ENCODE measurements at regions not wholly inside any gene's neighbourhood (a gene's known extent, or its start where the extent isn't known, plus 50 kb on each side); places are given as distances from the start of the nearest gene placed in this dataset.

- no peaks in the 10 kb centered on the region for H3K36me3 Mint-ChIP-seq (ENCODE audit: low read depth)
- intact Hi-C loops (cut with micrococcal nuclease), result no loop called here
- no peaks in the 10 kb centered on the region for H3K27me3 Mint-ChIP-seq (ENCODE audit: insufficient read depth)
- no peaks in the 10 kb centered on the region for H3K9me3 Mint-ChIP-seq
- no peak overlapping the region for H3K4me3 Mint-ChIP-seq
- peaks cover 18% of the 10 kb centered on the region for H3K4me1 Mint-ChIP-seq (ENCODE audit: low read depth)
- no peak for DNase-seq (ENCODE audit: low spot score)
- no peak overlapping the region for H3K27ac Mint-ChIP-seq
Measured at GRCh38 chr5:33242277-33242676, 198.5 kb upstream of the TARS1 start.

- Mint-ChIP-seq H3K27me3 (ENCODE audit: insufficient read depth) (no peaks in the 10 kb centered on the region), H3K27ac (no peak overlapping the region), H3K36me3 (ENCODE audit: low read depth) (no peaks in the 10 kb centered on the region), H3K4me1 (ENCODE audit: low read depth) (peaks cover 14% of the 10 kb centered on the region), H3K9me3 (no peaks in the 10 kb centered on the region), H3K4me3 (no peak overlapping the region)
- no peak for DNase-seq (ENCODE audit: low spot score)
- intact Hi-C loops (cut with micrococcal nuclease), result no loop called here
Measured at GRCh38 chr5:33244441-33245150, 196.2 kb upstream of the TARS1 start.

- no peak for DNase-seq (ENCODE audit: low spot score)
- Mint-ChIP-seq H3K36me3 (ENCODE audit: low read depth) (no peaks in the 10 kb centered on the region), H3K4me1 (ENCODE audit: low read depth) (no peaks in the 10 kb centered on the region), H3K27me3 (ENCODE audit: insufficient read depth) (no peaks in the 10 kb centered on the region), H3K9me3 (no peaks in the 10 kb centered on the region), H3K27ac (no peak overlapping the region), H3K4me3 (no peak overlapping the region)
- intact Hi-C loops (cut with micrococcal nuclease), result no loop called here
Measured at GRCh38 chr5:33254579-33254978, 186.2 kb upstream of the TARS1 start.

GRCh38 chr5:33257807-33258429 lies 182.8 kb upstream of the TARS1 start:
- no peaks in the 10 kb centered on the region for H3K4me1 Mint-ChIP-seq (ENCODE audit: low read depth)
- peaks cover 4% of the 10 kb centered on the region for H3K9me3 Mint-ChIP-seq
- no peaks in the 10 kb centered on the region for H3K36me3 Mint-ChIP-seq (ENCODE audit: low read depth)
- no peak overlapping the region for H3K27ac Mint-ChIP-seq
- H3K27me3 Mint-ChIP-seq (ENCODE audit: insufficient read depth), result no peaks in the 10 kb centered on the region
- intact Hi-C loops (cut with micrococcal nuclease), result no loop called here
- DNase-seq (ENCODE audit: low spot score), result no peak
- no peak overlapping the region for H3K4me3 Mint-ChIP-seq

GRCh38 chr5:33258553-33258952 lies 182.2 kb upstream of the TARS1 start:
- Mint-ChIP-seq H3K4me3 (no peak overlapping the region), H3K4me1 (ENCODE audit: low read depth) (no peaks in the 10 kb centered on the region), H3K36me3 (ENCODE audit: low read depth) (no peaks in the 10 kb centered on the region), H3K27ac (no peak overlapping the region), H3K27me3 (ENCODE audit: insufficient read depth) (no peaks in the 10 kb centered on the region), H3K9me3 (peaks cover 4% of the 10 kb centered on the region)
- intact Hi-C loops (cut with micrococcal nuclease), result no loop called here
- no peak for DNase-seq (ENCODE audit: low spot score)

GRCh38 chr5:33260098-33260497 lies 180.7 kb upstream of the TARS1 start:
- no peak for DNase-seq (ENCODE audit: low spot score)
- Mint-ChIP-seq H3K4me3 (no peak overlapping the region), H3K27me3 (ENCODE audit: insufficient read depth) (no peaks in the 10 kb centered on the region), H3K36me3 (ENCODE audit: low read depth) (no peaks in the 10 kb centered on the region), H3K27ac (no peak overlapping the region), H3K4me1 (ENCODE audit: low read depth) (no peaks in the 10 kb centered on the region), H3K9me3 (peaks cover 15% of the 10 kb centered on the region)
- intact Hi-C loops (cut with micrococcal nuclease), result no loop called here

GRCh38 chr5:33261305-33261704 lies 179.5 kb upstream of the TARS1 start:
- Mint-ChIP-seq H3K4me1 (ENCODE audit: low read depth) (no peaks in the 10 kb centered on the region), H3K27me3 (ENCODE audit: insufficient read depth) (no peaks in the 10 kb centered on the region), H3K27ac (no peak overlapping the region), H3K9me3 (peaks cover 15% of the 10 kb centered on the region), H3K4me3 (no peak overlapping the region), H3K36me3 (ENCODE audit: low read depth) (no peaks in the 10 kb centered on the region)
- intact Hi-C loops (cut with micrococcal nuclease), result no loop called here
- DNase-seq (ENCODE audit: low spot score), result no peak

- Mint-ChIP-seq H3K27me3 (ENCODE audit: insufficient read depth) (no peaks in the 10 kb centered on the region), H3K36me3 (ENCODE audit: low read depth) (no peaks in the 10 kb centered on the region), H3K4me1 (ENCODE audit: low read depth) (no peaks in the 10 kb centered on the region), H3K4me3 (no peak overlapping the region), H3K9me3 (peaks cover 15% of the 10 kb centered on the region), H3K27ac (no peak overlapping the region)
- no peak for DNase-seq (ENCODE audit: low spot score)
- intact Hi-C loops (cut with micrococcal nuclease), result no loop called here
Measured at GRCh38 chr5:33261747-33262146, 179.0 kb upstream of the TARS1 start.

GRCh38 chr5:33267801-33268200 lies 173.0 kb upstream of the TARS1 start:
- Mint-ChIP-seq H3K27ac (no peak overlapping the region), H3K4me1 (ENCODE audit: low read depth) (no peaks in the 10 kb centered on the region), H3K36me3 (ENCODE audit: low read depth) (no peaks in the 10 kb centered on the region), H3K27me3 (ENCODE audit: insufficient read depth) (no peaks in the 10 kb centered on the region), H3K9me3 (peaks cover 11% of the 10 kb centered on the region), H3K4me3 (no peak overlapping the region)
- no peak for DNase-seq (ENCODE audit: low spot score)
- intact Hi-C loops (cut with micrococcal nuclease), result no loop called here

GRCh38 chr5:33268374-33268773 lies 172.4 kb upstream of the TARS1 start:
- Mint-ChIP-seq H3K4me1 (ENCODE audit: low read depth) (no peaks in the 10 kb centered on the region), H3K9me3 (peaks cover 11% of the 10 kb centered on the region), H3K36me3 (ENCODE audit: low read depth) (no peaks in the 10 kb centered on the region), H3K27ac (no peak overlapping the region), H3K27me3 (ENCODE audit: insufficient read depth) (no peaks in the 10 kb centered on the region), H3K4me3 (no peak overlapping the region)
- DNase-seq (ENCODE audit: low spot score), result no peak
- intact Hi-C loops (cut with micrococcal nuclease), result no loop called here

- Mint-ChIP-seq H3K9me3 (no peaks in the 10 kb centered on the region), H3K36me3 (ENCODE audit: low read depth) (no peaks in the 10 kb centered on the region), H3K27ac (no peak overlapping the region), H3K27me3 (ENCODE audit: insufficient read depth) (no peaks in the 10 kb centered on the region), H3K4me1 (ENCODE audit: low read depth) (no peaks in the 10 kb centered on the region), H3K4me3 (no peak overlapping the region)
- intact Hi-C loops (cut with micrococcal nuclease), result no loop called here
- DNase-seq (ENCODE audit: low spot score), result no peak
Measured at GRCh38 chr5:33270671-33271070, 170.1 kb upstream of the TARS1 start.

- Mint-ChIP-seq H3K27ac (no peak overlapping the region), H3K27me3 (ENCODE audit: insufficient read depth) (no peaks in the 10 kb centered on the region)
- intact Hi-C loops (cut with micrococcal nuclease), result no loop called here
Measured at GRCh38 chr5:33271606-33272005, 169.2 kb upstream of the TARS1 start.

GRCh38 chr5:33272288-33272687 lies 168.5 kb upstream of the TARS1 start:
- intact Hi-C loops (cut with micrococcal nuclease), result no loop called here
- Mint-ChIP-seq H3K36me3 (ENCODE audit: low read depth) (no peaks in the 10 kb centered on the region), H3K4me1 (ENCODE audit: low read depth) (no peaks in the 10 kb centered on the region), H3K9me3 (no peaks in the 10 kb centered on the region), H3K27ac (no peak overlapping the region), H3K4me3 (no peak overlapping the region), H3K27me3 (ENCODE audit: insufficient read depth) (no peaks in the 10 kb centered on the region)
- no peak for DNase-seq (ENCODE audit: low spot score)

More at GRCh38 chr5:33271606-33272005, 169.2 kb upstream of the TARS1 start:
- no peaks in the 10 kb centered on the region for H3K36me3 Mint-ChIP-seq (ENCODE audit: low read depth)
- DNase-seq (ENCODE audit: low spot score), result no peak
- H3K4me1 Mint-ChIP-seq (ENCODE audit: low read depth), result no peaks in the 10 kb centered on the region
- H3K9me3 Mint-ChIP-seq, result no peaks in the 10 kb centered on the region
- no peak overlapping the region for H3K4me3 Mint-ChIP-seq

- Mint-ChIP-seq H3K36me3 (ENCODE audit: low read depth) (no peaks in the 10 kb centered on the region), H3K27me3 (ENCODE audit: insufficient read depth) (no peaks in the 10 kb centered on the region), H3K9me3 (no peaks in the 10 kb centered on the region), H3K4me3 (no peak overlapping the region), H3K4me1 (ENCODE audit: low read depth) (no peaks in the 10 kb centered on the region), H3K27ac (no peak overlapping the region)
- DNase-seq (ENCODE audit: low spot score), result no peak
- intact Hi-C loops (cut with micrococcal nuclease), result no loop called here
Measured at GRCh38 chr5:33273985-33274384, 166.8 kb upstream of the TARS1 start.

All from activated T-helper 1 cell treated with anti-CD3 and anti-CD28 coated beads, Interleukin-12 subunit alpha, Interleukin-12 subunit beta, Interleukin-2, Interleukin-4 antibody, amounts not matched to agents 30 ng/mL and 10 ng/mL and 1 ng/mL, durations not matched to agents 14 hours and 24 hours and 36 hours (primary cell).